GM12878 (cell line): ENCODE measurements at regions not wholly inside any gene's neighbourhood (a gene's known extent, or its start where the extent isn't known, plus 50 kb on each side); places are given as distances from the start of the nearest gene placed in this dataset.

ENCODE experiments used
- BCL11A ChIP-seq: IDR thresholded peaks from 2 replicates; pipeline ENCODE4 v1.6.1; 2011; ENCODE audit warnings: low read depth, low read length
- CBX3 ChIP-seq: fragments of 200-600 bp; sonication (generic); IDR thresholded peaks from 2 replicates; pipeline ENCODE4 v1.6.1; 2016; ENCODE audit warnings: low read depth, borderline replicate concordance
- CHD1 ChIP-seq: IDR thresholded peaks from 2 replicates; pipeline ENCODE4 v1.6.1; 2012; ENCODE audit warnings: low read depth, low read length, improper control_type of control experiment
- MXI1 ChIP-seq: fragments of 150-350 bp; IDR thresholded peaks from 2 replicates; pipeline ENCODE4 v1.6.1; 2011; ENCODE audit warnings: low read depth, mild to moderate bottlenecking, inconsistent platforms, low read length, improper control_type of control experiment
- NFYB ChIP-seq: IDR thresholded peaks from 2 replicates; pipeline ENCODE4 v1.6.1; 2011; ENCODE audit warnings: low read depth, mild to moderate bottlenecking, low read length, improper control_type of control experiment, moderate library complexity; ENCODE audit not compliant: insufficient read depth
- PML ChIP-seq: IDR thresholded peaks from 2 replicates; pipeline ENCODE4 v1.6.1; 2012; ENCODE audit warnings: low read length, inconsistent platforms
- RFX5 ChIP-seq: IDR thresholded peaks from 2 replicates; pipeline ENCODE4 v1.6.1; 2011; ENCODE audit warnings: low read depth, low read length, improper control_type of control experiment
- YY1 ChIP-seq: IDR thresholded peaks from 2 replicates; pipeline ENCODE4 v1.6.1; 2011; ENCODE audit warnings: low read depth, mild to moderate bottlenecking, low read length
- ZBTB33 ChIP-seq: fragments of 450-650 bp; IDR thresholded peaks from 2 replicates; pipeline ENCODE4 v1.6.1; 2017; ENCODE audit warnings: mild to moderate bottlenecking
- TF ChIP-seq, protein P1 (sequence below), 3 experiments: IDR thresholded peaks in 2 of 3; conservative IDR thresholded peaks in 1 of 3; 2 replicates each; pipeline ENCODE4 v1.5.1; 2011; ENCODE audit warnings: low read depth in 3 of 3, low read length in 3 of 3, mild to moderate bottlenecking in 3 of 3, control low read depth in 2 of 3, moderate library complexity in 2 of 3, inconsistent platforms in 1 of 3, mixed read lengths in 1 of 3; ENCODE audit not compliant: control insufficient read depth in 2 of 3, insufficient read depth in 1 of 3; ENCODE audit errors: extremely low read depth in 1 of 3

GRCh38 chr10:3954615-3955014 lies 169.6 kb upstream of the KLF6 start:
- TF ChIP-seq, protein P1, sequence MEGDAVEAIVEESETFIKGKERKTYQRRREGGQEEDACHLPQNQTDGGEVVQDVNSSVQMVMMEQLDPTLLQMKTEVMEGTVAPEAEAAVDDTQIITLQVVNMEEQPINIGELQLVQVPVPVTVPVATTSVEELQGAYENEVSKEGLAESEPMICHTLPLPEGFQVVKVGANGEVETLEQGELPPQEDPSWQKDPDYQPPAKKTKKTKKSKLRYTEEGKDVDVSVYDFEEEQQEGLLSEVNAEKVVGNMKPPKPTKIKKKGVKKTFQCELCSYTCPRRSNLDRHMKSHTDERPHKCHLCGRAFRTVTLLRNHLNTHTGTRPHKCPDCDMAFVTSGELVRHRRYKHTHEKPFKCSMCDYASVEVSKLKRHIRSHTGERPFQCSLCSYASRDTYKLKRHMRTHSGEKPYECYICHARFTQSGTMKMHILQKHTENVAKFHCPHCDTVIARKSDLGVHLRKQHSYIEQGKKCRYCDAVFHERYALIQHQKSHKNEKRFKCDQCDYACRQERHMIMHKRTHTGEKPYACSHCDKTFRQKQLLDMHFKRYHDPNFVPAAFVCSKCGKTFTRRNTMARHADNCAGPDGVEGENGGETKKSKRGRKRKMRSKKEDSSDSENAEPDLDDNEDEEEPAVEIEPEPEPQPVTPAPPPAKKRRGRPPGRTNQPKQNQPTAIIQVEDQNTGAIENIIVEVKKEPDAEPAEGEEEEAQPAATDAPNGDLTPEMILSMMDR (IDR thresholded peaks at IDR 0.05 in 2 of 3, conservative IDR thresholded peaks at IDR 0.05 in 1 of 3; ENCODE audit: control insufficient read depth in 2 of 3, extremely low read depth in 1 of 3, insufficient read depth in 1 of 3, low read depth in 3 of 3, low read length in 3 of 3), result no peak
- TF ChIP-seq ZBTB33 (no peak), CBX3 (no peak), PML (no peak), BCL11A (no peak), YY1 (no peak), MXI1 (no peak), RFX5 (no peak), NFYB (no peak), CHD1 (no peak)
